HCT116 (cell line): ENCODE measurements at regions not wholly inside any gene's neighbourhood (a gene's known extent, or its start where the extent isn't known, plus 50 kb on each side); places are given as distances from the start of the nearest gene placed in this dataset.

Source experiments
- ATAC-seq: fragments of 200-7000 bp; cut with Tn5 transposase; 2 replicates; pipeline ENCODE4 v1.9.1; 2020; ENCODE audit warnings: mild to moderate bottlenecking, moderate library complexity
- BruUV-seq: library from RNA; stranded (reverse); fragments of 400-500 nt; replicated peaks from 2 replicates; lab custom pipeline; 2021; lab: Mats Ljungman, UMichigan
- CTCF ChIA-PET: fragments of 300-600 bp; sonication (Branson Sonifier 250); formaldehyde crosslinking; loops from one replicate; lab custom pipeline; 2021; ENCODE audit warnings: antibody characterized with exemption; lab: Charles Lee
- POLR2A ChIA-PET: fragments of 300-600, 350-600 bp; sonication (Branson Sonifier 250); formaldehyde crosslinking; loops from one replicate; lab custom pipeline; 2021; ENCODE audit warnings: antibody characterized with exemption; lab: Charles Lee
- RAD21 ChIA-PET, 2 experiments: fragments of 300-600 bp; sonication (Branson Sonifier 250); formaldehyde crosslinking; loops; one replicate each; lab custom pipeline; 2023; ENCODE audit warnings: low total read pairs in 2 of 2; ENCODE audit not compliant: uncharacterized antibody in 2 of 2, unreplicated experiment in 2 of 2, low non-redundant PET in 1 of 2; lab: Charles Lee
- DNase-seq: peaks from one replicate; pipeline ENCODE4 v3.0.0-alpha.2; 2010; ENCODE audit warnings: low read depth, low spot score
- H2AFZ ChIP-seq: fragments of 200-600 bp; shearing (Covaris generic), sonication (generic); 2 replicates; pipeline ENCODE4 v1.6.1; 2017; ENCODE audit warnings: low read depth, mixed run types, mixed read lengths, antibody characterized with exemption, low read length; ENCODE audit not compliant: poor library complexity, severe bottlenecking
- H3K27ac ChIP-seq: 2 replicates; pipeline ENCODE4 v1.5.1; 2012; ENCODE audit warnings: low read depth, low read length
- H3K27me3 ChIP-seq: fragments of 200-600 bp; sonication (generic); 2 replicates; pipeline ENCODE4 v1.6.1; 2016; ENCODE audit warnings: mixed run types, low read length, mixed read lengths; ENCODE audit not compliant: insufficient read depth
- H3K36me3 ChIP-seq, 2 experiments: fragments of 200-500 bp in 1 of 2; fragments of 200-600 bp in 1 of 2; sonication (Bioruptor generic) in 1 of 2; sonication (generic) in 1 of 2; 2 replicates each; pipeline versions ENCODE4 v1.5.1 to v1.6.1; 2014 to 2016; ENCODE audit warnings: low read length in 2 of 2, inconsistent platforms in 1 of 2, mixed read lengths in 1 of 2, mixed run types in 1 of 2; ENCODE audit not compliant: insufficient read depth in 2 of 2, control insufficient read depth in 1 of 2
- H3K4me1 ChIP-seq, 2 experiments: fragments of 200-600 bp in 1 of 2; sonication (generic) in 1 of 2; 2 replicates each; pipeline versions ENCODE4 v1.5.1 to v1.6.1; 2012 to 2017; ENCODE audit warnings: low read length in 2 of 2, inconsistent platforms in 1 of 2, mild to moderate bottlenecking in 1 of 2, mixed read lengths in 1 of 2, mixed run types in 1 of 2, moderate library complexity in 1 of 2; ENCODE audit not compliant: insufficient read depth in 2 of 2, control insufficient read depth in 1 of 2
- H3K4me2 ChIP-seq: fragments of 200-600 bp; sonication (generic); 2 replicates; pipeline ENCODE4 v1.6.1; 2017; ENCODE audit warnings: mixed run types, low read length, mixed read lengths
- H3K4me3 ChIP-seq, 2 experiments: fragments of 200-600 bp in 1 of 2; sonication (generic) in 1 of 2; replicated peaks in 1 of 2; 2 replicates each; pipeline ENCODE4 v1.5.1; 2011 to 2016; ENCODE audit warnings: low read length in 2 of 2, control low read depth in 1 of 2, low read depth in 1 of 2, mild to moderate bottlenecking in 1 of 2, mixed read lengths in 1 of 2, mixed run types in 1 of 2
- H3K79me2 ChIP-seq: fragments of 200-600 bp; sonication (generic); 2 replicates; pipeline ENCODE4 v1.6.1; 2017; ENCODE audit warnings: mild to moderate bottlenecking, mixed run types, low read length, moderate library complexity, mixed read lengths; ENCODE audit not compliant: insufficient read depth
- H3K9ac ChIP-seq: fragments of 200-600 bp; sonication (generic); 2 replicates; pipeline ENCODE4 v1.6.1; 2016; ENCODE audit warnings: low read length, mixed read lengths
- H3K9me2 ChIP-seq: fragments of 200-600 bp; sonication (generic), shearing (Covaris generic); 2 replicates; pipeline ENCODE4 v1.6.1; 2017; ENCODE audit warnings: mixed run types, mild to moderate bottlenecking, moderate library complexity; ENCODE audit not compliant: insufficient read depth
- H3K9me3 ChIP-seq, 2 experiments: fragments of 200-500 bp in 1 of 2; fragments of 200-600 bp in 1 of 2; sonication (Bioruptor generic) in 1 of 2; sonication (generic) in 1 of 2; 2 replicates each; pipeline ENCODE4 v1.6.1; 2014 to 2017; ENCODE audit warnings: low read length in 2 of 2, mixed read lengths in 2 of 2, inconsistent platforms in 1 of 2, low read depth in 1 of 2, mild to moderate bottlenecking in 1 of 2, mixed run types in 1 of 2, moderate library complexity in 1 of 2; ENCODE audit not compliant: control insufficient read depth in 1 of 2, insufficient read depth in 1 of 2
- H4K20me1 ChIP-seq: fragments of 200-600 bp; sonication (generic), shearing (Covaris generic); 2 replicates; pipeline ENCODE4 v1.6.1; 2017; ENCODE audit warnings: mixed run types, mild to moderate bottlenecking, moderate library complexity; ENCODE audit not compliant: insufficient read depth
- ATF3 ChIP-seq: IDR thresholded peaks from 2 replicates; pipeline ENCODE4 v1.6.1; 2012
- CBX3 ChIP-seq: IDR thresholded peaks from 2 replicates; pipeline ENCODE4 v1.6.1; 2012; ENCODE audit warnings: low read depth
- CEBPB ChIP-seq: IDR thresholded peaks from 2 replicates; pipeline ENCODE4 v1.6.1; 2012; ENCODE audit warnings: low read depth
- EGR1 ChIP-seq: IDR thresholded peaks from 2 replicates; pipeline ENCODE4 v1.6.1; 2012; ENCODE audit warnings: low read depth
- ELF1 ChIP-seq: IDR thresholded peaks from 2 replicates; pipeline ENCODE4 v1.6.1; 2012; ENCODE audit warnings: low read depth, borderline replicate concordance
- FOSL1 ChIP-seq: IDR thresholded peaks from 2 replicates; pipeline ENCODE4 v1.6.1; 2012; ENCODE audit warnings: low read depth
- POLR2A ChIP-seq: IDR thresholded peaks from 2 replicates; pipeline ENCODE4 v1.7.0; 2011; ENCODE audit warnings: borderline replicate concordance; ENCODE audit not compliant: insufficient read depth, insufficient read length; ENCODE audit errors: extremely low read depth
- POLR2AphosphoS5 ChIP-seq: IDR thresholded peaks from 2 replicates; pipeline ENCODE4 v1.6.1; 2011; ENCODE audit warnings: mild to moderate bottlenecking, low read depth, low read length, moderate library complexity
- RAD21 ChIP-seq: IDR thresholded peaks from 2 replicates; pipeline ENCODE4 v1.6.1; 2012; ENCODE audit warnings: low read depth, mild to moderate bottlenecking
- SIN3A ChIP-seq: IDR thresholded peaks from 2 replicates; pipeline ENCODE4 v1.6.1; 2012; ENCODE audit warnings: low read depth
- TCF7L2 ChIP-seq: IDR thresholded peaks from 2 replicates; pipeline ENCODE4 v1.7.0; 2011; ENCODE audit warnings: borderline replicate concordance, inconsistent platforms; ENCODE audit not compliant: insufficient read depth, insufficient read length; ENCODE audit errors: extremely low read depth
- YY1 ChIP-seq: IDR thresholded peaks from 2 replicates; pipeline ENCODE4 v1.6.1; 2011; ENCODE audit warnings: low read length, low read depth, moderate library complexity, mild to moderate bottlenecking; ENCODE audit not compliant: insufficient replicate concordance; ENCODE audit errors: extremely low read depth
- intact Hi-C: fragments of 100-400 bp; cut with micrococcal nuclease; formaldehyde crosslinking; loops from 2 replicates; pipeline ENCODE4 v1.10.0; 2022
- TF ChIP-seq, protein P1 (sequence below): IDR thresholded peaks from 2 replicates; pipeline ENCODE4 v1.6.1; 2012; ENCODE audit warnings: low read depth
- TF ChIP-seq, protein P2 (sequence below): IDR thresholded peaks from 2 replicates; pipeline ENCODE4 v1.6.1; 2011; ENCODE audit warnings: mild to moderate bottlenecking, low read length, moderate library complexity; ENCODE audit not compliant: insufficient replicate concordance; ENCODE audit errors: extremely low read depth

- intact Hi-C loops: no loop called here
- CTCF ChIA-PET: no interaction called here
- Histone ChIP-seq H3K4me3 (no peak overlapping the region), H4K20me1 (no peaks in the 10 kb centered on the region), H3K36me3 (no peaks in the 10 kb centered on the region), H3K9me3 (no peaks in the 10 kb centered on the region), H2AFZ (no peak overlapping the region), H3K79me2 (no peaks in the 10 kb centered on the region), H3K9me2 (no peaks in the 10 kb centered on the region), H3K4me2 (no peak overlapping the region), H3K27ac (no peak overlapping the region), H3K9ac (no peak overlapping the region), H3K4me1 (no peaks in the 10 kb centered on the region), H3K27me3 (no peaks in the 10 kb centered on the region)
- TF ChIP-seq POLR2A (no peak), TCF7L2 (no peak), POLR2AphosphoS5 (no peak), SIN3A (no peak), ELF1 (no peak), YY1 (no peak), EGR1 (no peak), CEBPB (no peak), RAD21 (no peak), ATF3 (no peak), CBX3 (no peak), FOSL1 (no peak)
- TF ChIP-seq, protein P1, sequence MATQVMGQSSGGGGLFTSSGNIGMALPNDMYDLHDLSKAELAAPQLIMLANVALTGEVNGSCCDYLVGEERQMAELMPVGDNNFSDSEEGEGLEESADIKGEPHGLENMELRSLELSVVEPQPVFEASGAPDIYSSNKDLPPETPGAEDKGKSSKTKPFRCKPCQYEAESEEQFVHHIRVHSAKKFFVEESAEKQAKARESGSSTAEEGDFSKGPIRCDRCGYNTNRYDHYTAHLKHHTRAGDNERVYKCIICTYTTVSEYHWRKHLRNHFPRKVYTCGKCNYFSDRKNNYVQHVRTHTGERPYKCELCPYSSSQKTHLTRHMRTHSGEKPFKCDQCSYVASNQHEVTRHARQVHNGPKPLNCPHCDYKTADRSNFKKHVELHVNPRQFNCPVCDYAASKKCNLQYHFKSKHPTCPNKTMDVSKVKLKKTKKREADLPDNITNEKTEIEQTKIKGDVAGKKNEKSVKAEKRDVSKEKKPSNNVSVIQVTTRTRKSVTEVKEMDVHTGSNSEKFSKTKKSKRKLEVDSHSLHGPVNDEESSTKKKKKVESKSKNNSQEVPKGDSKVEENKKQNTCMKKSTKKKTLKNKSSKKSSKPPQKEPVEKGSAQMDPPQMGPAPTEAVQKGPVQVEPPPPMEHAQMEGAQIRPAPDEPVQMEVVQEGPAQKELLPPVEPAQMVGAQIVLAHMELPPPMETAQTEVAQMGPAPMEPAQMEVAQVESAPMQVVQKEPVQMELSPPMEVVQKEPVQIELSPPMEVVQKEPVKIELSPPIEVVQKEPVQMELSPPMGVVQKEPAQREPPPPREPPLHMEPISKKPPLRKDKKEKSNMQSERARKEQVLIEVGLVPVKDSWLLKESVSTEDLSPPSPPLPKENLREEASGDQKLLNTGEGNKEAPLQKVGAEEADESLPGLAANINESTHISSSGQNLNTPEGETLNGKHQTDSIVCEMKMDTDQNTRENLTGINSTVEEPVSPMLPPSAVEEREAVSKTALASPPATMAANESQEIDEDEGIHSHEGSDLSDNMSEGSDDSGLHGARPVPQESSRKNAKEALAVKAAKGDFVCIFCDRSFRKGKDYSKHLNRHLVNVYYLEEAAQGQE: no peak
- TF ChIP-seq, protein P2, sequence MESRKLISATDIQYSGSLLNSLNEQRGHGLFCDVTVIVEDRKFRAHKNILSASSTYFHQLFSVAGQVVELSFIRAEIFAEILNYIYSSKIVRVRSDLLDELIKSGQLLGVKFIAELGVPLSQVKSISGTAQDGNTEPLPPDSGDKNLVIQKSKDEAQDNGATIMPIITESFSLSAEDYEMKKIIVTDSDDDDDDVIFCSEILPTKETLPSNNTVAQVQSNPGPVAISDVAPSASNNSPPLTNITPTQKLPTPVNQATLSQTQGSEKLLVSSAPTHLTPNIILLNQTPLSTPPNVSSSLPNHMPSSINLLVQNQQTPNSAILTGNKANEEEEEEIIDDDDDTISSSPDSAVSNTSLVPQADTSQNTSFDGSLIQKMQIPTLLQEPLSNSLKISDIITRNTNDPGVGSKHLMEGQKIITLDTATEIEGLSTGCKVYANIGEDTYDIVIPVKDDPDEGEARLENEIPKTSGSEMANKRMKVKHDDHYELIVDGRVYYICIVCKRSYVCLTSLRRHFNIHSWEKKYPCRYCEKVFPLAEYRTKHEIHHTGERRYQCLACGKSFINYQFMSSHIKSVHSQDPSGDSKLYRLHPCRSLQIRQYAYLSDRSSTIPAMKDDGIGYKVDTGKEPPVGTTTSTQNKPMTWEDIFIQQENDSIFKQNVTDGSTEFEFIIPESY: no peak
- BruUV-seq: no TSS peak
- ATAC-seq (no peak), DNase-seq (no peak)
- RAD21 ChIA-PET: no interaction called here
- POLR2A ChIA-PET: no interaction called here
These were observed 91.2 kb upstream of the TMEM18 start for GRCh38 chr2:768451-768850.
